ENCODE measurements at regions not wholly inside any gene's neighbourhood (a gene's known extent, or its start where the extent isn't known, plus 50 kb on each side); places are given as distances from the start of the nearest gene placed in this dataset.

DNA sequence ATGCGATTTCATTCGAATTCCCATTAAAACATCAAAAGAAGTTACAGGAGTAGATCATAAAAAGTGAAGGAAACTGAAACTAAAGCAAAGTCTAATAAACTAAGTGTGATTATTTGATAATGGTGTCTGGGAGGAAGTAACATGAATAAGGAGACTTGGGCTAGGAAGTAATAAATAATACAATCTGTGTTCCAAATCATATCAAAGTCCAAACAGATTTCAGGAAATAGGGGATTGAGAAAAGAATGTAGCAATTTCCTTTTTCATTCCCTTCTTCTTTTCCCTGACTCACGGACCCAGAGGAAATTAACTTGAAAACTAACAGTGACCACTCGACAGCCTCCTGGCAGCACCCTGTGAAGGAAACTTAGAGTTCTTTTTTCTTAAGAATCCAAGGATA is 758.4 kb upstream of the GCFC2 start:
- no peak overlapping the region for H3K4me3 ChIP-seq (ENCODE audit: low read depth, low read length)
- no peak for TF ChIP-seq CTCF (IDR thresholded peaks at IDR 0.05; ENCODE audit: low read depth, low read length)

- H3K4me3 ChIP-seq (ENCODE audit: low read depth, low read length), result no peak overlapping the region
- no peak for TF ChIP-seq CTCF (IDR thresholded peaks at IDR 0.05; ENCODE audit: low read depth, low read length)
These were observed 756.6 kb upstream of the GCFC2 start for GRCh38 chr2:76467326-76467725.

GRCh38 chr2:76464310-76464709 is 753.6 kb upstream of the GCFC2 start:
- no peak for TF ChIP-seq CTCF (IDR thresholded peaks at IDR 0.05; ENCODE audit: low read depth, low read length)
- no peak overlapping the region for H3K4me3 ChIP-seq (ENCODE audit: low read depth, low read length)

- TF ChIP-seq CTCF (IDR thresholded peaks at IDR 0.05; ENCODE audit: low read depth, low read length), result no peak
- no peak overlapping the region for H3K4me3 ChIP-seq (ENCODE audit: low read depth, low read length)
These were observed 750.7 kb upstream of the GCFC2 start for GRCh38 chr2:76461431-76461830.

DNA sequence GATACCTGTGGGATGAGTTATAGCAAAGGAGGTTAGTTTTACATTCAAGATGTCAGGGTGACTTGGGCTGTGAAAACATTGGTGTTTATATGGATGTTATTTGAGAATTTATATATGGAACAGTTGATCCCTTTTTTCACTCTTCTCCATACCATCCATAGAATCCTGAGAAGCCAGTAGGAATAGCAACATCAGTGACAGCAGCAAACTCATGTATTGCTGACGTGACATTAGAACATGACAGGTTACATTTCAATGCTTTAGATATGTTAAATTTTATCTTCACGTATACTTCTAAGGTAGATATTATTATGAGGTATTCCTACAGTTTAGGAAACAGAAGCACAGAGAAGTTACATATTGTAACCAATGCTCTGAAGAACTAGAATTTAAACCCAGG is 745.2 kb upstream of the GCFC2 start:
- TF ChIP-seq CTCF (IDR thresholded peaks at IDR 0.05; ENCODE audit: low read depth, low read length), result no peak
- H3K4me3 ChIP-seq (ENCODE audit: low read depth, low read length), result no peak overlapping the region

DNA sequence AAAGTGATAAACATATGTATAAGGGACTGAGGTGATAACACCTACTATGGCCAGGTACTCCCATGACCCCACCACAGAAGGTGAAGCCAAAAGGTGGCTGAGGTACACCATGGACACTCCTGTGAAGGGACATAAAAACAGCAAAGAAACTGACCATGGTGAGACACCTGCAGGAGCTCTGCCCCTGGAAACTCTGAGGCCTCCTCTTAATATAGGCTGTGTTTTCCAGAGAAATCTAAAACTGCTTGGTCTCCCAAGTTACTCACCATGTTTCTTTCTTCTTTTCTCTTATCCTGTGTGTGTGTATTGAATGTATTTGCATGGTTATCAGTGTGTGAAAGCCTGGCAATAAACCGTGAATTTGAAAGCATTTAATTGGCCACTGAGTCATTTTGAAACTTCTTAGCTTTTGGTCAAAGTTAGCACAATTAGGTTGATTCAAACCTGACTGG is 739.3 kb upstream of the GCFC2 start:
- H3K4me3 ChIP-seq (ENCODE audit: low read depth, low read length), result no peak overlapping the region
- TF ChIP-seq CTCF (IDR thresholded peaks at IDR 0.05; ENCODE audit: low read depth, low read length), result no peak

DNA sequence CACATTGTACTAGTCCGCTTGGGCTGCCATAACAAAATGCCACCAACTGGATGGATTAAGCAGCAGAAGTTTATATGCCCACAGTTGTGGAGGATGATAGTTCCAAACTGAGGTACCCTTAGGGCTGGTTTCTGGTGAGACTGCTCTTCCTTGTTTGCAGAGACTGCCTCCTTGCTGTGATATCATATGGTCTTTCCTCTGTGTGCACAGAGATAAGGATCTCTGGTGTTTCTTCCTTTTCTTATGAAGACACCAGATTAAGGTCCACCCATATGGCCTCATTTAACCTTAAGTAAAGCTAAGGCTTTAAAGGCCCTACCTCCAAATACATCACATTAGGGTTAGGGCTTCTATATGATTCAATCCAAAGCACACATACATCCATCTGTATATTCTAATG is 738.2 kb upstream of the GCFC2 start:
- no peak overlapping the region for H3K4me3 ChIP-seq (ENCODE audit: low read depth, low read length)
- no peak for TF ChIP-seq CTCF (IDR thresholded peaks at IDR 0.05; ENCODE audit: low read depth, low read length)

Measured in WI38 (cell line).